A673 (cell line): ENCODE measurements at regions not wholly inside any gene's neighbourhood (a gene's known extent, or its start where the extent isn't known, plus 50 kb on each side); places are given as distances from the start of the nearest gene placed in this dataset.
"Not testable (repeated sequence)": the region's sequence is repeated elsewhere in the genome, so short reads cannot be mapped to it uniquely, and the experiment has no call there.

ENCODE experiments used
- BruUV-seq: library from RNA; stranded (reverse); fragments of 400-500 nt; replicated peaks from 2 replicates; lab custom pipeline; 2021; lab: Mats Ljungman, UMichigan
- CTCF ChIA-PET: fragments of 300-600 bp; sonication (Branson Sonifier 250); formaldehyde crosslinking; loops from one replicate; lab custom pipeline; 2022; ENCODE audit warnings: antibody characterized with exemption; lab: Charles Lee
- POLR2A ChIA-PET: fragments of 300-600 bp; sonication (Branson Sonifier 250); formaldehyde crosslinking; loops from one replicate; lab custom pipeline; 2022; ENCODE audit warnings: antibody characterized with exemption; ENCODE audit not compliant: low non-redundant PET; lab: Charles Lee
- DNase-seq: peaks from one replicate; pipeline ENCODE4 v3.0.0-alpha.2; 2015; ENCODE audit warnings: low spot score
- H3K27ac ChIP-seq: fragments of 200-600 bp; sonication (generic); 2 replicates; pipeline ENCODE4 v1.5.1; 2016; ENCODE audit warnings: mixed run types, low read depth, mild to moderate bottlenecking, mixed read lengths, antibody characterized with exemption, low read length; ENCODE audit not compliant: poor library complexity, severe bottlenecking
- H3K27me3 ChIP-seq: fragments of 200-600 bp; sonication (generic); replicated peaks from 2 replicates; pipeline ENCODE4 v1.6.1; 2017; ENCODE audit warnings: mixed run types, low read depth, mild to moderate bottlenecking, mixed read lengths, antibody characterized with exemption, low read length; ENCODE audit not compliant: insufficient read depth, poor library complexity
- H3K36me3 ChIP-seq: fragments of 200-600 bp; sonication (generic); 2 replicates; pipeline ENCODE4 v1.6.1; 2016; ENCODE audit warnings: mixed run types, mild to moderate bottlenecking, mixed read lengths, antibody characterized with exemption, low read length; ENCODE audit not compliant: insufficient read depth, poor library complexity, severe bottlenecking
- H3K4me1 ChIP-seq: fragments of 200-600 bp; sonication (generic); 2 replicates; pipeline ENCODE4 v1.6.1; 2017; ENCODE audit warnings: mixed run types, mild to moderate bottlenecking, mixed read lengths, antibody characterized with exemption, low read length; ENCODE audit not compliant: insufficient read depth, poor library complexity, severe bottlenecking
- H3K4me3 ChIP-seq: fragments of 200-600 bp; sonication (generic); 2 replicates; pipeline ENCODE4 v1.5.1; 2016; ENCODE audit warnings: low read depth, mixed run types, mild to moderate bottlenecking, mixed read lengths, low read length; ENCODE audit not compliant: poor library complexity, severe bottlenecking
- H3K9me3 ChIP-seq: fragments of 200-600 bp; sonication (generic); 2 replicates; pipeline ENCODE4 v1.6.1; 2016; ENCODE audit warnings: mixed run types, low read depth, mild to moderate bottlenecking, mixed read lengths, antibody characterized with exemption, low read length; ENCODE audit not compliant: poor library complexity, severe bottlenecking
- EZH2 ChIP-seq: fragments of 200-600 bp; sonication (generic); IDR thresholded peaks from 2 replicates; pipeline ENCODE4 v1.6.1; 2017; ENCODE audit warnings: borderline replicate concordance, low read depth, mild to moderate bottlenecking, mixed read lengths, antibody characterized with exemption, low read length; ENCODE audit not compliant: poor library complexity, severe bottlenecking
- intact Hi-C: fragments of 100-400 bp; cut with micrococcal nuclease; formaldehyde crosslinking; loops from one replicate; pipeline ENCODE4 v1.10.0; 2022; ENCODE audit not compliant: unreplicated experiment
- TF ChIP-seq, protein P1 (sequence below): fragments of 300-800, 200-600 bp; sonication (generic); conservative IDR thresholded peaks from 2 replicates; pipeline ENCODE4 v1.5.1; 2017; ENCODE audit warnings: low read depth, mild to moderate bottlenecking, antibody characterized with exemption, low read length, moderate library complexity, mixed read lengths

DNA sequence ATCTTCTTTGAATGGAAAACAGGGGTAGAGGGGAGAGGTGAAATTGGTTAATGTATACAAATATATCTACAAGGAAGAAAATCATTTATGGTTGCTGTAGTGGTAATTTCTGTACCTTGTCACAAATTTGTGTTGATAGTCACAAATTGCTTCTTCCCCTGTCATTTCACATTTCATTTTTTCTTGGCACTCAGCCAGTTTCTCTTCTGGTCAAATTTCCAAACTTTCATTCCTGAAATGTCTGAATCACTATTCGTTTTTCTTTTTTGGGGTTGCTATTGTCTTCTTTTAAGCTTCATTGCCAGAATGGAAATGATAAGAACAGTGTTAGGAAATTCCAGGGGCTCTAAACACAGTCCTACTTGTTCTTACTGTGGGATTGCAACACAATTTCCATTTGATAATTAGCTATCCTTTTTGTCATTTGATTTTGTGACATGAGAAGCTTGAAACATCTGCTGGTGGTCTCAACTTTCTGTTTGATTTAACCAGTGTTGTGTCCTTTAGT lies 136.0 kb upstream of the GCFC2 start:
- peak; percentile 21 for DNase-seq
- no peaks in the 10 kb centered on the region for H3K36me3 ChIP-seq
- H3K27ac ChIP-seq: no peak overlapping the region
- no peak overlapping the region for H3K4me3 ChIP-seq
- POLR2A ChIA-PET: no interaction called here
- no TSS peak for BruUV-seq
- no peaks in the 10 kb centered on the region for H3K9me3 ChIP-seq
- H3K4me1 ChIP-seq: peaks cover 14% of the 10 kb centered on the region
- no peaks in the 10 kb centered on the region for H3K27me3 ChIP-seq
- CTCF ChIA-PET: no interaction called here
- TF ChIP-seq, protein P1, sequence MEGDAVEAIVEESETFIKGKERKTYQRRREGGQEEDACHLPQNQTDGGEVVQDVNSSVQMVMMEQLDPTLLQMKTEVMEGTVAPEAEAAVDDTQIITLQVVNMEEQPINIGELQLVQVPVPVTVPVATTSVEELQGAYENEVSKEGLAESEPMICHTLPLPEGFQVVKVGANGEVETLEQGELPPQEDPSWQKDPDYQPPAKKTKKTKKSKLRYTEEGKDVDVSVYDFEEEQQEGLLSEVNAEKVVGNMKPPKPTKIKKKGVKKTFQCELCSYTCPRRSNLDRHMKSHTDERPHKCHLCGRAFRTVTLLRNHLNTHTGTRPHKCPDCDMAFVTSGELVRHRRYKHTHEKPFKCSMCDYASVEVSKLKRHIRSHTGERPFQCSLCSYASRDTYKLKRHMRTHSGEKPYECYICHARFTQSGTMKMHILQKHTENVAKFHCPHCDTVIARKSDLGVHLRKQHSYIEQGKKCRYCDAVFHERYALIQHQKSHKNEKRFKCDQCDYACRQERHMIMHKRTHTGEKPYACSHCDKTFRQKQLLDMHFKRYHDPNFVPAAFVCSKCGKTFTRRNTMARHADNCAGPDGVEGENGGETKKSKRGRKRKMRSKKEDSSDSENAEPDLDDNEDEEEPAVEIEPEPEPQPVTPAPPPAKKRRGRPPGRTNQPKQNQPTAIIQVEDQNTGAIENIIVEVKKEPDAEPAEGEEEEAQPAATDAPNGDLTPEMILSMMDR: no peak
- no peak for TF ChIP-seq EZH2
- intact Hi-C loops: no loop called here

DNA sequence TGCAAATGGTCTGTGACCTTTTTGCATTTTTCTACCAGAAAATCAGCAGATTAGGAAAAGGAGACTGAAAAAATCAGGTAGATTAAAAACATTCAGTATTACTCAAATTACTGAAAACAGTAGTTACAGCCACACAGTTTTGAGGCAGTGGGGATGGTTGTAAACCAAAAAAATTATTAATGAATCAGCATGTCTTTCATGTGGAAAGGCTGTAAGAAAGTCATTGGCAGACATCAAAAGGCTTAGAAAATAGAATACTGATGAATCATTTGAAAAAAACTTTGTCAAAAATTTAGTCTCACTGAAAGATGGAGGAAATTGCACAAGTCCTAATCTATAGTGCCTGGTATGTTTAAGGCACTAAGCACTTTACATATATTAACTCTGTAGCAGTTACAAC lies 133.9 kb upstream of the GCFC2 start:
- ChIA-PET CTCF (no interaction called here), POLR2A (no interaction called here)
- BruUV-seq: no TSS peak
- H3K4me1 ChIP-seq: peaks cover 14% of the 10 kb centered on the region
- intact Hi-C loops: no loop called here
- no peaks in the 10 kb centered on the region for H3K27me3 ChIP-seq
- TF ChIP-seq EZH2: no peak
- TF ChIP-seq, protein P1: no peak
- DNase-seq: peak; percentile 75
- no peak overlapping the region for H3K4me3 ChIP-seq
- H3K36me3 ChIP-seq: no peaks in the 10 kb centered on the region
- H3K27ac ChIP-seq: no peak overlapping the region
- H3K9me3 ChIP-seq: no peaks in the 10 kb centered on the region

DNA sequence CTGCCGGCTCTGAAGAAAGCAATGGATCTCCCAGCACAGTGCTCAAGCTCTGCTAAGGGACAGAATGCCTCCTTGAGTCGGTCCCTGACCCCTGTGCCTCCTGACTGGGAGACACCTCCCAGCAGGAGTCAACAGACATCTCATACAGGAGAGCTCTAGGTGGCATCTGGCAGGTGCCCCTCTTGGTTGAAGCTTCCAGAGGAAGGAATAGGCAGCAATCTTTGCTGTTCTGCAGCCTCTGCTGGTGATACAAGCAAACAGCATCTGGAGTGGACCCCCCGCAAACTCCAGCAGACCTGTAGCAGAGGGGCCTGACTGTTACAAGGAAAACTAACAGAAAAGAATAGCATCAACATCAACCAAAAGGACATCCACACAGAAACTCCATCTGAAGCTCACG lies 123.9 kb upstream of the GCFC2 start:
- BruUV-seq, POLR2A ChIA-PET, CTCF ChIA-PET: not testable (repeated sequence)

More for the DNA sequence above, 123.9 kb upstream of the GCFC2 start:
- H3K9me3 ChIP-seq, H3K4me3 ChIP-seq, H3K27ac ChIP-seq, H3K36me3 ChIP-seq, intact Hi-C loops, DNase-seq, H3K27me3 ChIP-seq, H3K4me1 ChIP-seq: not testable (repeated sequence)
- TF ChIP-seq, protein P1: 0 out of 2 replicates have a peak, but pooled peaks have one; percentile 20
